Activated naive CD8-positive, alpha-beta T cell treated with anti-CD3 and anti-CD28 coated beads, Interleukin-2, amount 10 ng/mL, durations not matched to agents 7 days and 5 days (primary cell): ENCODE measurements at regions not wholly inside any gene's neighbourhood (a gene's known extent, or its start where the extent isn't known, plus 50 kb on each side); places are given as distances from the start of the nearest gene placed in this dataset.

ENCODE experiments used
- ATAC-seq: fragments of 150-1000 bp; cut with Tn5 transposase; one replicate; pipeline ENCODE4 v1.10.0; 2021; ENCODE audit warnings: low read depth, moderate library complexity
- POLR2A ChIA-PET: fragments of 350-600 bp; sonication (Branson Sonifier 250); formaldehyde crosslinking; loops from one replicate; lab custom pipeline; 2021; ENCODE audit warnings: antibody characterized with exemption; lab: Charles Lee
- DNase-seq: peaks from one replicate; pipeline ENCODE4 v3.0.0; 2021
- H3K27ac Mint-ChIP-seq: one replicate; pipeline ENCODE4 v1.8.0; 2022; ENCODE audit warnings: mild to moderate bottlenecking, mixed read lengths
- H3K27me3 Mint-ChIP-seq: one replicate; pipeline ENCODE4 v1.8.0; 2022; ENCODE audit warnings: mild to moderate bottlenecking, moderate library complexity, mixed read lengths
- H3K36me3 Mint-ChIP-seq: one replicate; pipeline ENCODE4 v1.8.0; 2021; ENCODE audit warnings: mild to moderate bottlenecking, mixed read lengths
- H3K4me1 Mint-ChIP-seq: one replicate; pipeline ENCODE4 v1.8.0; 2021; ENCODE audit warnings: mixed read lengths
- H3K4me3 Mint-ChIP-seq: one replicate; pipeline ENCODE4 v1.8.0; 2022; ENCODE audit warnings: mild to moderate bottlenecking, moderate library complexity, mixed read lengths
- H3K9me3 Mint-ChIP-seq: one replicate; pipeline ENCODE4 v1.8.0; 2021; ENCODE audit warnings: mixed read lengths

- Mint-ChIP-seq H3K4me1 (no peaks in the 10 kb centered on the region), H3K4me3 (no peak overlapping the region), H3K9me3 (peaks cover 5% of the 10 kb centered on the region), H3K36me3 (no peaks in the 10 kb centered on the region), H3K27ac (no peak overlapping the region), H3K27me3 (peaks cover 3% of the 10 kb centered on the region)
- no peak for ATAC-seq
- POLR2A ChIA-PET, result interaction anchor here (0.7 kb wide), 1 partner anchor 589 kb away, joined by 3 read pairs; no protein-coding TSS in a partner anchor
- no peak for DNase-seq
Measured at GRCh38 chr7:27405780-27406179, 163.2 kb downstream of the EVX1 start.

DNA sequence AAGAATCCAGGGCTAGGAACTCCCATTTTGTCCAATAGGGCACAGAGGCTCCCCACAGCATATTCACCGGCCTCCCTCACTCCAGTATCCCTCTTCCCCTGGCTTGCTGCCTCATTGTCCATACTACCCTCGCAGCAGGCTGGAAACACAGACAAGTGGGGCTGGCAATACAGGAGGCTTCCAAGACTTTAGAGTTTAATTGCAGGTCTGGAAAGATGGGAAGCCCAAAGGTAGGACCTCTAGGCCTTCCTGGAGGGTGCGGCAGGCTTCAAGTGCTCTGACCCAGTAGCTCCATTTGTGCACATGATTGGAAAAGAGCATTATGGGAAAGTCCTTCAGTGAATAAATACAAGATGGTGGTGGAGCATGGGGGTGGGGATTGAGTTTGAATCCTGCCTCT is 166.7 kb downstream of the EVX1 start:
- H3K27ac Mint-ChIP-seq, result no peak overlapping the region
- DNase-seq (no peak), ATAC-seq (no peak)
- H3K27me3 Mint-ChIP-seq, result peaks cover 8% of the 10 kb centered on the region
- H3K9me3 Mint-ChIP-seq, result no peaks in the 10 kb centered on the region
- POLR2A ChIA-PET, result no interaction called here
- H3K36me3 Mint-ChIP-seq, result no peaks in the 10 kb centered on the region
- H3K4me1 Mint-ChIP-seq, result no peaks in the 10 kb centered on the region
- H3K4me3 Mint-ChIP-seq, result no peak overlapping the region

GRCh38 chr7:27409776-27410175 is 167.2 kb downstream of the EVX1 start:
- no peaks in the 10 kb centered on the region for H3K9me3 Mint-ChIP-seq
- H3K4me1 Mint-ChIP-seq, result no peaks in the 10 kb centered on the region

GRCh38 chr7:27410812-27411544 is 168.4 kb downstream of the EVX1 start:
- Mint-ChIP-seq H3K9me3 (no peaks in the 10 kb centered on the region), H3K27me3 (peaks cover 8% of the 10 kb centered on the region), H3K36me3 (no peaks in the 10 kb centered on the region), H3K4me1 (no peaks in the 10 kb centered on the region), H3K27ac (no peak overlapping the region), H3K4me3 (no peak overlapping the region)
- POLR2A ChIA-PET, result no interaction called here
- no peak for ATAC-seq
- no peak for DNase-seq

More at GRCh38 chr7:27409776-27410175, 167.2 kb downstream of the EVX1 start:
- POLR2A ChIA-PET, result no interaction called here
- no peak for DNase-seq
- no peak overlapping the region for H3K27ac Mint-ChIP-seq
- no peaks in the 10 kb centered on the region for H3K36me3 Mint-ChIP-seq
- ATAC-seq, result no peak
- no peak overlapping the region for H3K4me3 Mint-ChIP-seq
- H3K27me3 Mint-ChIP-seq, result peaks cover 8% of the 10 kb centered on the region

DNA sequence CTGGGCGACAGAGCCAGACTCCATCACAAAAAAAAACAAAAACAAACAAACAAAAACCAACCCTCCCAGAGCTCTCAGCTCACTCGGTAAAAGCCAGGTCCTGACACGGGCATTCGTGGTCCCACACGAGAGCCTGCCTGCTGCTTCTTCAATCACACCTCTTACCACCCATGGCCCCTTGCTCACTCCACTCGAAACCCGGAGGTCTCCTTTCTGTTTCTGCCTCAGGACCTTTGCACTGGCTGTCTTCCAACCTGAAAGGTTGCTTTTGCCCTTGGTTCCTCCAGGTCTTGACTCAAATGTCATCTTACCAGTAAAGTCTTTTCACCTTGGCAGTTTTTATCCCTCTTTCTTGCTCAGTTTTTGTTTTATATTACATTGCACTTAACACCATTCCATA is 169.6 kb downstream of the EVX1 start:
- POLR2A ChIA-PET, result no interaction called here
- Mint-ChIP-seq H3K9me3 (no peaks in the 10 kb centered on the region), H3K27ac (no peak overlapping the region), H3K36me3 (no peaks in the 10 kb centered on the region), H3K4me3 (no peak overlapping the region), H3K4me1 (no peaks in the 10 kb centered on the region), H3K27me3 (peaks cover 8% of the 10 kb centered on the region)
- DNase-seq (no peak), ATAC-seq (no peak)

DNA sequence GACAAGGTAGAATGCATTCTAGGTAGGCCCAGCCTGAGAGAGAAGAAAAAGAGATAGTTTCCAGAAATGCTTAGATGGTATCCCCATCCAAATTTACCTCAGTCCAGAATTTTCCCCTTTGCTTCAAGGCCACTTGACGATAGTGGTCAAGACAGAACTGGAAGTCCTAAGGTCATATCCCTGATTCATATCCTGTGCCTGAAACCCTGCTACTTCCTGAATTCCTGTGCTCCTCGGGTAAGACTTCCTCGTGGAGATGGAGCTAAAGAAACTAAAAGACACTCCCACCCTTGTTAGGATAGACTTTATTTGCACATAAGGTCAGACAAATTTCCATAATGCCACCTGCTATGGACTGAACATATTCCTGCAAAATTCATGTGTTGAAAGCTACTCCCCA is 175.9 kb downstream of the EVX1 start:
- no peak for ATAC-seq

DNA sequence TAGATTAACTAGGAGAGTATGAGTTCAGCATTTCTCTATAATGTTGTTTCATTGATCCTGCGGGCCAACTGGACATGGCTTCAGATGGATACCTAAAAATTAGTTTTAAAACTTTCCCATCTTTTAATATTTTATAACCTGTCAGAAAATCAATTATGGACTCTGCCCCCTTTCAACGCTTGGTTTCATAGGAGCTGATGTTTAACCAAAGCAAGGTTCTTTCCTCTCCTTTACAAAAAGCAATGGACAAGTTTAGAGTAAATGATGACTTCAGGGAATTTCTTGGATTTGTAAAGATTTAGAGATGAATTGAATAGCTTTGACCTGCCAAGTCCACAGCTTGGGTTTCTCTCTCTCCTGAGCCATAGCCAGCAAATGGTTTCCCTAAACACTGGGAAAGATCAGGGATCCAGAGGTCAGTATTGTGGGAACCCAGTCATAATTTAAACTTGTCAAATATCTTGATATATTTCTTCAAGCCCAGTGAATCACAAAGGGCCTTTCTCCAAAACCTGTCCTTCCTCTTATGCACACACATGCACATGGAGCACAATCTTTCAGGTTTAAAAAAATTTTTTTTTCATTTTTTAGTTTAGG is 177.1 kb downstream of the EVX1 start:
- peaks cover 3% of the 10 kb centered on the region for H3K27me3 Mint-ChIP-seq
- H3K9me3 Mint-ChIP-seq, result no peaks in the 10 kb centered on the region
- H3K4me1 Mint-ChIP-seq, result no peaks in the 10 kb centered on the region
- POLR2A ChIA-PET, result no interaction called here
- H3K36me3 Mint-ChIP-seq, result no peaks in the 10 kb centered on the region
- no peak for DNase-seq
- H3K27ac Mint-ChIP-seq, result no peak overlapping the region
- no peak for ATAC-seq
- H3K4me3 Mint-ChIP-seq, result no peak overlapping the region

More for the DNA sequence above, 175.9 kb downstream of the EVX1 start:
- Mint-ChIP-seq H3K4me3 (no peak overlapping the region), H3K4me1 (no peaks in the 10 kb centered on the region), H3K27ac (no peak overlapping the region), H3K36me3 (no peaks in the 10 kb centered on the region), H3K9me3 (no peaks in the 10 kb centered on the region), H3K27me3 (peaks cover 3% of the 10 kb centered on the region)
- no peak for DNase-seq
- POLR2A ChIA-PET, result no interaction called here

DNA sequence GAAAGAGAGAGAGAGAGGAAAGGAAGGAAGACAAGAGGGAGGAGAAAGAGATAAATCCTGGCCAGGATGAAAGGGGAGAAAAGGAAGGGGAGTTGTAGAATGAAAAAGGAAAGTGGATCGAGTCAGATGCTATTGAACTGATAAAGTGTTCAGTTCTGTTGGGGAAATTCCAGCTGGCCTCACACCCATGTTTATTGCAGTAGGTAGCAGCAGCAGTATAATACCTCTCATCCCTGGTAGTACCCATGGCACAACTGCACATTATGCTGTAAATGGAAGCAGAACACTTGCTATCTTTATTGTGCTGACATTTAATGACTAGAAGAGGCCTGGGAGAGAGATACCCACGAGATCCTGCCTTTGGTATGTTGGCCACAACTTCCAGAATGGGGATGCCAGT is 178.1 kb downstream of the EVX1 start:
- DNase-seq (no peak), ATAC-seq (no peak)
- H3K36me3 Mint-ChIP-seq, result no peaks in the 10 kb centered on the region
- no peaks in the 10 kb centered on the region for H3K9me3 Mint-ChIP-seq
- H3K4me1 Mint-ChIP-seq, result no peaks in the 10 kb centered on the region
- peaks cover 7% of the 10 kb centered on the region for H3K27me3 Mint-ChIP-seq
- no peak overlapping the region for H3K27ac Mint-ChIP-seq
- no peak overlapping the region for H3K4me3 Mint-ChIP-seq
- POLR2A ChIA-PET, result interaction anchor here (0.6 kb wide), 1 partner anchor 1312 kb away, joined by 3 read pairs; no protein-coding TSS in a partner anchor

GRCh38 chr7:27423290-27423689 is 180.7 kb downstream of the EVX1 start:
- no peak for DNase-seq
- no peak overlapping the region for H3K4me3 Mint-ChIP-seq
- no peak overlapping the region for H3K27ac Mint-ChIP-seq
- no peaks in the 10 kb centered on the region for H3K4me1 Mint-ChIP-seq
- no peak for ATAC-seq
- POLR2A ChIA-PET, result no interaction called here
- no peaks in the 10 kb centered on the region for H3K9me3 Mint-ChIP-seq
- peaks cover 11% of the 10 kb centered on the region for H3K27me3 Mint-ChIP-seq
- H3K36me3 Mint-ChIP-seq, result no peaks in the 10 kb centered on the region

DNA sequence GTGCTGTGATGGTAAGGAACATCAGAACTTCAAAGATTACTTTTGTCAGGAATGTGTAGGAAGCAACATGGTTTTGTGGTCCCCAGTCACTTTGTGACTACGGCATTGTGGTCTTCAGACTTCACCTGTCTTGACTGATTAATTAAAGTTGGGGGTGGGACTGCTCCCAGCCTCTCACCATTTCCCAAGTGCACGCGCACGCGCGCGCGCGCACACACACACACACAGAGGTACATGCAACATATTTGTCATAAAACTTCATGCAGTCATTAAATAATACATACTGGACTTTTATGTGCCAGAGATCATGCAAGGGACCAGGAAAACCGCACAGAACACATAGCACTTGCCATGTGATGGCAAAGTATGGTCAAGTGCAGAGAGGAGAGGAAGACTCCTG is 181.2 kb downstream of the EVX1 start:
- Mint-ChIP-seq H3K27me3 (peaks cover 11% of the 10 kb centered on the region), H3K27ac (no peak overlapping the region), H3K9me3 (no peaks in the 10 kb centered on the region), H3K4me3 (no peak overlapping the region), H3K4me1 (no peaks in the 10 kb centered on the region), H3K36me3 (no peaks in the 10 kb centered on the region)
- POLR2A ChIA-PET, result no interaction called here
- no peak for DNase-seq
- no peak for ATAC-seq

DNA sequence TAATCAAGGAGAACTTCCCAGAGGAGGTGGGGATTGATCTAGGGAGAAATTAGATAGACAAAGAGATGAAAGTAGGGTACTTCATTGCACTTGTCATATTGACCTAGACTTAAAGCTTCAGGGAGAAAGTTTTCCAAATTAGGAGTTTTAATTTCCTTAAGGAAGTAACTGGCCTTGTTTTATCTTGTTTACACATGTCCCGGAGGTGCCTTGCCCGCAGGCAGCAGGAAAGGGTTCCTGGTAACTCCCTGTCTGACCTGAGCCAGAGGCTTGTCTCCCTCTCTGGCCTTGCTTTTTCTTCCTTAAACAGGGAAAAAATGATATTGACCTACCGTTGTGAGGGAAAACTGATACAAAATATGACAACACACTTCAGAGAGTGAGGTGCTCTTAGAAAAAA is 181.6 kb downstream of the EVX1 start:
- POLR2A ChIA-PET, result no interaction called here
- no peaks in the 10 kb centered on the region for H3K9me3 Mint-ChIP-seq
- DNase-seq, result no peak
- H3K4me3 Mint-ChIP-seq, result no peak overlapping the region
- no peak for ATAC-seq
- peaks cover 11% of the 10 kb centered on the region for H3K27me3 Mint-ChIP-seq
- H3K36me3 Mint-ChIP-seq, result no peaks in the 10 kb centered on the region
- no peaks in the 10 kb centered on the region for H3K4me1 Mint-ChIP-seq
- no peak overlapping the region for H3K27ac Mint-ChIP-seq

DNA sequence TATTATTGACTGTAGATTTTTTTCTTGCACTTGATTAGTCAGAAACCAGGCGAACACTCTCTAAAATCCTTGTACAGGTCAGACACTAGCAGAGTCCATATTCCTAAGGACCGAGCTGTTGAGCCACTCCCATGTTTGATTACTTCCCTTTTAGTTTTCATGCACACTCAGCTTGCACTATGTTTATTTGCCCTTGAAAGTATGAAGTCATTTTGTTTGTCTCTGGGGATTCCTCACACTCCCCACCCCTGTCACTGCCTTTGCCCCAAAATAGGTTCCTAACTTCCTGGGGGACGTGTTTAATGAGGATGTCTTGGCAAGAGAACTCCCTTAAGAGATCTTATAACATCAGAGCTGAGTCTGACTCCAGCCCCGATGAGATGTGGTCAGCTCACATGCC is 182.1 kb downstream of the EVX1 start:
- ATAC-seq, result no peak
- DNase-seq, result no peak
- POLR2A ChIA-PET, result no interaction called here
- Mint-ChIP-seq H3K27me3 (peaks cover 11% of the 10 kb centered on the region), H3K27ac (no peak overlapping the region), H3K4me3 (no peak overlapping the region), H3K36me3 (no peaks in the 10 kb centered on the region), H3K4me1 (no peaks in the 10 kb centered on the region), H3K9me3 (no peaks in the 10 kb centered on the region)

DNA sequence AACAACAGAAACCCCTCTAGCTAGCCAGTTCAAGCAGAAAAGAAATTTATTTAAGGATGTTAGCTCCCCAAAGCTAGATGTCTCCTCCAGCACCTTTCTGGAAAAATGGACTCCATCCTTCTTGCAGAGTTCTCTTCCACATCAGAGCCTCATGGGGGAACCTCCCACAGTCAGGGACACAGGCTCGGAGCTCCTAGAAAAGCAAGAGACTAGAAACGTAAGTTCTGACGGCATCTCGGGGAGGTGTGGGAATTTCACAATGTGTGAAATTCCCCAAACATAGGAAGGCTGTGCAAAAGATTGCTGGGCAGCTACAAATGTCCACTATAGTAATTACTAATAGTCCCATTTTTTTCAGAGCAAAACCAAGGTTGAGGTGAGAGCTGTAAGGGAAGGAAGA is 184.8 kb downstream of the EVX1 start:
- no peak for ATAC-seq
- no peaks in the 10 kb centered on the region for H3K4me1 Mint-ChIP-seq
- no peaks in the 10 kb centered on the region for H3K9me3 Mint-ChIP-seq
- no peak overlapping the region for H3K4me3 Mint-ChIP-seq
- no peak for DNase-seq
- peaks cover 14% of the 10 kb centered on the region for H3K27me3 Mint-ChIP-seq
- H3K27ac Mint-ChIP-seq, result no peak overlapping the region
- POLR2A ChIA-PET, result no interaction called here
- no peaks in the 10 kb centered on the region for H3K36me3 Mint-ChIP-seq

DNA sequence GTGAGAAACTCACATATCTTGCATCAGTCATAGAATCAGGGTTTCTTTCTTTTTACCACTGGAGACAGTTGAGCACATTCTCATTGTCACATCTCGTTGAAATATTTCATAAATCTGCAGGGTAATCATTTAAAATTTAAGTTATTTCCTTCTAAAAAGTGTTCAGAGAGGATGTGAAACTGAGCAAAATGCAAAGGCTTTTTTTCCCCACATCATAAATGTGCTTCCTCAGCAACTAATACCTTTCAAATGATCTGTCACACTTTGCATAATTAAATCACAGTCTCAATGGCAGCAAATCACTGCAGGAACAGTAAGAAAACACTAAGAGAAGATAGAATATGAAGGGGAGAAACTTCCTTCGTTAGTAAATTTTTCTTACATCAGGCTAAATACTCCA is 187.5 kb downstream of the EVX1 start:
- H3K4me3 Mint-ChIP-seq, result no peak overlapping the region
- DNase-seq (no peak), ATAC-seq (no peak)
- POLR2A ChIA-PET, result no interaction called here
- peaks cover 14% of the 10 kb centered on the region for H3K27me3 Mint-ChIP-seq
- H3K36me3 Mint-ChIP-seq, result no peaks in the 10 kb centered on the region
- no peak overlapping the region for H3K27ac Mint-ChIP-seq
- H3K9me3 Mint-ChIP-seq, result no peaks in the 10 kb centered on the region
- no peaks in the 10 kb centered on the region for H3K4me1 Mint-ChIP-seq
